Glutamatergic neuron (in vitro differentiated cells): ENCODE measurements at regions not wholly inside any gene's neighbourhood (a gene's known extent, or its start where the extent isn't known, plus 50 kb on each side); places are given as distances from the start of the nearest gene placed in this dataset.

Source experiments
- DNase-seq: peaks from one replicate; pipeline ENCODE4 v3.0.0; 2022
- H3K27ac Mint-ChIP-seq: one replicate; pipeline ENCODE4 v1.8.0; 2020; ENCODE audit warnings: mild to moderate bottlenecking, mixed read lengths, inconsistent platforms; ENCODE audit not compliant: unreplicated experiment
- H3K27me3 Mint-ChIP-seq: one replicate; pipeline ENCODE4 v1.8.0; 2020; ENCODE audit warnings: mild to moderate bottlenecking, moderate library complexity, mixed read lengths, inconsistent platforms; ENCODE audit not compliant: unreplicated experiment
- H3K36me3 Mint-ChIP-seq: one replicate; pipeline ENCODE4 v1.8.0; 2020; ENCODE audit warnings: mild to moderate bottlenecking, mixed read lengths, inconsistent platforms; ENCODE audit not compliant: unreplicated experiment
- H3K4me1 Mint-ChIP-seq: one replicate; pipeline ENCODE4 v1.8.0; 2020; ENCODE audit warnings: mild to moderate bottlenecking, low read depth, mixed read lengths, inconsistent platforms; ENCODE audit not compliant: unreplicated experiment
- H3K4me3 Mint-ChIP-seq: one replicate; pipeline ENCODE4 v1.8.0; 2020; ENCODE audit warnings: mild to moderate bottlenecking, mixed read lengths, inconsistent platforms; ENCODE audit not compliant: unreplicated experiment
- H3K9me3 Mint-ChIP-seq: one replicate; pipeline ENCODE4 v1.8.0; 2020; ENCODE audit warnings: mild to moderate bottlenecking, moderate library complexity, mixed read lengths, inconsistent platforms; ENCODE audit not compliant: unreplicated experiment
- TF ChIP-seq, protein P1 (sequence below): fragments of 200-600 bp; sonication (generic); IDR thresholded peaks from one replicate; pipeline ENCODE4 v1.5.0; 2021; ENCODE audit not compliant: partially characterized antibody, unreplicated experiment

- no peak for DNase-seq
- Mint-ChIP-seq H3K36me3 (no peaks in the 10 kb centered on the region), H3K4me1 (no peaks in the 10 kb centered on the region), H3K27me3 (peaks cover 2% of the 10 kb centered on the region), H3K27ac (no peak overlapping the region), H3K4me3 (no peak overlapping the region), H3K9me3 (peaks cover 4% of the 10 kb centered on the region)
- TF ChIP-seq, protein P1, sequence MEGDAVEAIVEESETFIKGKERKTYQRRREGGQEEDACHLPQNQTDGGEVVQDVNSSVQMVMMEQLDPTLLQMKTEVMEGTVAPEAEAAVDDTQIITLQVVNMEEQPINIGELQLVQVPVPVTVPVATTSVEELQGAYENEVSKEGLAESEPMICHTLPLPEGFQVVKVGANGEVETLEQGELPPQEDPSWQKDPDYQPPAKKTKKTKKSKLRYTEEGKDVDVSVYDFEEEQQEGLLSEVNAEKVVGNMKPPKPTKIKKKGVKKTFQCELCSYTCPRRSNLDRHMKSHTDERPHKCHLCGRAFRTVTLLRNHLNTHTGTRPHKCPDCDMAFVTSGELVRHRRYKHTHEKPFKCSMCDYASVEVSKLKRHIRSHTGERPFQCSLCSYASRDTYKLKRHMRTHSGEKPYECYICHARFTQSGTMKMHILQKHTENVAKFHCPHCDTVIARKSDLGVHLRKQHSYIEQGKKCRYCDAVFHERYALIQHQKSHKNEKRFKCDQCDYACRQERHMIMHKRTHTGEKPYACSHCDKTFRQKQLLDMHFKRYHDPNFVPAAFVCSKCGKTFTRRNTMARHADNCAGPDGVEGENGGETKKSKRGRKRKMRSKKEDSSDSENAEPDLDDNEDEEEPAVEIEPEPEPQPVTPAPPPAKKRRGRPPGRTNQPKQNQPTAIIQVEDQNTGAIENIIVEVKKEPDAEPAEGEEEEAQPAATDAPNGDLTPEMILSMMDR = no peak
Observed at GRCh38 chr1:63205776-63206175, 116.6 kb upstream of the FOXD3 start.

DNA sequence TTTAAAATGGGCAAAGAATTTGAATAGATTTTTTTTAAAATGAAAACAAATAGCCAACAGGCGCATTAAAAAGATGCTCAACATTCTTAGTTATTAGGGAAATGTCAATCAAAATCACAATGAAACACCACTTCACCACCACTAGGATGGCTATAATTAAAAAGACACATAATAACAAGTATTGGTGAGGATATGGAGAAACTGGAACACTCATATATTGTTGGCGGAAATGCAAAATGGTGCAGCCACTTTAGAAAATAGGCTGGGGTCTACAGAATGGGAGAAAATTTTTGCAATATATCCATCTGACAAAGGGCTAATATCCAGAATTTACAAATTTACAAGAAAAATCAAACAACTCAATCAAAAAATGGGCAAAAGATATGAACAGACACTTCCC is 107.8 kb upstream of the FOXD3 start:
- Mint-ChIP-seq H3K9me3 (no peaks in the 10 kb centered on the region), H3K4me1 (no peaks in the 10 kb centered on the region), H3K27ac (no peak overlapping the region), H3K4me3 (no peak overlapping the region), H3K36me3 (no peaks in the 10 kb centered on the region), H3K27me3 (no peaks in the 10 kb centered on the region)
- TF ChIP-seq, protein P1 = no peak
- no peak for DNase-seq

DNA sequence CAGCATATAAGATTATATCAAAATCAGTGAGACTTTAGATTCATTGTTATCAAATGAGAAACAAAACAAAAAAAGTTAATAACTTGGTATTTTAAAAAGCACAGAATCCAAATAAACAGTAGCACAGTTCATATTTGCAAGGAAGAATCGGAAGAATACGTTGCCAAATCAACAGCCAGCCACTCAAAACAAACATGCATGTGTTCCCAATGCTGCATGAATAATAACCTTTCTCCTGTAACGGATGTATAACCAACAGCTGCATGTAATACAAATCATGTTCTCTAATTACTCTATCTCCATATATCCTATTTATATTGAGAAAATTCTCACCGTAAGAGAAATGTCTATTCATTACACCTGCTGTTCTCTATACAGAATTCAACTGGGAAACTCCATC is 98.9 kb upstream of the FOXD3 start:
- Mint-ChIP-seq H3K9me3 (peaks cover 2% of the 10 kb centered on the region), H3K27me3 (peaks cover 2% of the 10 kb centered on the region), H3K4me1 (no peaks in the 10 kb centered on the region), H3K4me3 (no peak overlapping the region), H3K36me3 (no peaks in the 10 kb centered on the region), H3K27ac (no peak overlapping the region)
- TF ChIP-seq, protein P1 = no peak
- DNase-seq = no peak

DNA sequence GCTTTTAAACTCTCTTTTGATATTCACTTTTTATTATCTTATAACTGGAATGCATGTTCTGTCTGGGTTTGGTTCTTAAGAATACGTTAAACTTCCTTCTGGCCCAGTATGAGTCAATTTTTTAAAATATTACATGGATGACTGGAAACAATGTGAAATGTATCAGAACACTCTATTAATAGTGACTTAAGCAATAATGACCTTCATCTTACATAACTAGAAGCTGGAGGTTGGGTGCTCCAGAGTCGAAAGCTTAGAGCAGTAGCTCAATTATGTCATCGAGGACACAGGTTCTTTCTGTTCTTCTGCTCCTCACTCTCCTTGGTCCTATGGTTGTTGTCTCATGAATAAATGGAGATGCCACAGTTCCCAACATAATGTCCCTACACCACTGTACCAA is 91.6 kb upstream of the FOXD3 start:
- no peak for DNase-seq
- Mint-ChIP-seq H3K4me1 (no peaks in the 10 kb centered on the region), H3K9me3 (peaks cover 2% of the 10 kb centered on the region), H3K27me3 (no peaks in the 10 kb centered on the region), H3K27ac (no peak overlapping the region), H3K4me3 (no peak overlapping the region), H3K36me3 (peaks cover 9% of the 10 kb centered on the region)
- TF ChIP-seq, protein P1 = no peak

GRCh38 chr1:63238721-63239120 is 83.6 kb upstream of the FOXD3 start:
- Mint-ChIP-seq H3K27ac (peak overlapping the region; percentile 79), H3K4me3 (no peak overlapping the region), H3K36me3 (peaks cover 9% of the 10 kb centered on the region), H3K27me3 (no peaks in the 10 kb centered on the region), H3K9me3 (no peaks in the 10 kb centered on the region), H3K4me1 (peaks cover 8% of the 10 kb centered on the region)
- no peak for DNase-seq
- TF ChIP-seq, protein P1 = no peak
